ENCODE measurements at regions not wholly inside any gene's neighbourhood (a gene's known extent, or its start where the extent isn't known, plus 50 kb on each side); places are given as distances from the start of the nearest gene placed in this dataset.

DNA sequence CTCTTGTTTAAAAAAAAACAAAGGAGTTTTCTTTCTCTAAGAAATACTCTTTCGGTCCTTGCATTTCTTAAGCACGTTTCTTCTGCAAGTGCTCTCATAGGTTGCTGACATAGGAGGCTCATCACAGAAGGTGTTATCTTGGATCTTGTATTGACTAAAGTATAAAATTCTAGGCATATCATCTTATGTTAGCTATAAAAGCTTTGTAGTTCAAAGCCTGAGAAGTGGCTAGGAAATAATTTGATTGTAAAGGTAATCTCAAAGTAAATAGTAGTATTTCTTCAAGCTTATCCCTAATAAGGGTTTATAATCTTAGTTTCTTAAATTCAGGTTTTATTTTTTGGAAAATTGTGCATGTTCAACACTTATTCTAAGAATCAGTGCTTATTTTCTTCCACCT is 778.9 kb downstream of the TMTC2 start:
- TF ChIP-seq, protein P1, sequence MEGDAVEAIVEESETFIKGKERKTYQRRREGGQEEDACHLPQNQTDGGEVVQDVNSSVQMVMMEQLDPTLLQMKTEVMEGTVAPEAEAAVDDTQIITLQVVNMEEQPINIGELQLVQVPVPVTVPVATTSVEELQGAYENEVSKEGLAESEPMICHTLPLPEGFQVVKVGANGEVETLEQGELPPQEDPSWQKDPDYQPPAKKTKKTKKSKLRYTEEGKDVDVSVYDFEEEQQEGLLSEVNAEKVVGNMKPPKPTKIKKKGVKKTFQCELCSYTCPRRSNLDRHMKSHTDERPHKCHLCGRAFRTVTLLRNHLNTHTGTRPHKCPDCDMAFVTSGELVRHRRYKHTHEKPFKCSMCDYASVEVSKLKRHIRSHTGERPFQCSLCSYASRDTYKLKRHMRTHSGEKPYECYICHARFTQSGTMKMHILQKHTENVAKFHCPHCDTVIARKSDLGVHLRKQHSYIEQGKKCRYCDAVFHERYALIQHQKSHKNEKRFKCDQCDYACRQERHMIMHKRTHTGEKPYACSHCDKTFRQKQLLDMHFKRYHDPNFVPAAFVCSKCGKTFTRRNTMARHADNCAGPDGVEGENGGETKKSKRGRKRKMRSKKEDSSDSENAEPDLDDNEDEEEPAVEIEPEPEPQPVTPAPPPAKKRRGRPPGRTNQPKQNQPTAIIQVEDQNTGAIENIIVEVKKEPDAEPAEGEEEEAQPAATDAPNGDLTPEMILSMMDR (IDR thresholded peaks at IDR 0.05), result no peak
- no peak for TF ChIP-seq EP300 (IDR thresholded peaks at IDR 0.05)

Measured in sigmoid colon (tissue), 4 donors.